ENCODE measurements at regions not wholly inside any gene's neighbourhood (a gene's known extent, or its start where the extent isn't known, plus 50 kb on each side); places are given as distances from the start of the nearest gene placed in this dataset.

GRCh38 chr5:8446179-8446578, 577.2 kb downstream of the MTRR start:
- TF ChIP-seq POLR2A (IDR thresholded peaks at IDR 0.05) (no peak), CTCF (IDR thresholded peaks at IDR 0.05) (no peak), POLR2AphosphoS5 (IDR thresholded peaks at IDR 0.05) (no peak)
